ENCODE measurements at regions not wholly inside any gene's neighbourhood (a gene's known extent, or its start where the extent isn't known, plus 50 kb on each side); places are given as distances from the start of the nearest gene placed in this dataset.

DNA sequence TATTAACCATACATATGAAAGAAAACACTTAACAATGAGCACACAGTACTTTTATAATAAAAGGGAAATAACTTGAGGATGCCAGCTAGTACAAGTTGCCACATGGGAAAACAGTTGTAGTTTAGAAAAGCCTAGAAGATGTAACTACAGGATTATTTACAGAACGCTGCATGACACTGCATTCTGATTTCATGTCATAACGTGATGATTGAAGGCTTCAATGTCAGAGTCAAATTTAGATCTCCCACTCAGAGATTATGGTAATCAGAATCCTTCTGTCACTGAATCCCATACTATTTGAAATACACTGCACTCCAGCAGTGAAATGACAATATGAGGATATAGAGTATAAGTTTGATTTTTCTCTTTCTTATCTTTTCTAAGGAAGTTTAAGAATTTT lies 253.9 kb upstream of the LRRN1 start:
- Histone ChIP-seq H2AFZ (ENCODE audit: insufficient read depth, low read depth, low read length, poor library complexity, severe bottlenecking) (no peak overlapping the region), H3K9ac (ENCODE audit: low read length) (no peak overlapping the region), H3K27ac (ENCODE audit: low read length in 2 of 2) (no peak overlapping the region), H3K27me3 (replicated peaks in 1 of 4; ENCODE audit: control extremely low read depth in 1 of 4, control insufficient read depth in 3 of 4, insufficient read depth in 4 of 4, low read length in 3 of 4) (no peaks in the 10 kb centered on the region), H3K4me2 (replicated peaks; ENCODE audit: low read depth, low read length, poor library complexity, severe bottlenecking) (no peak overlapping the region), H3K9me3 (ENCODE audit: control extremely low read depth in 1 of 3, control insufficient read depth in 2 of 3, insufficient read depth in 1 of 3, low read length in 2 of 3) (no peaks in the 10 kb centered on the region), H3K4me1 (ENCODE audit: control insufficient read depth in 2 of 2, insufficient read depth in 2 of 2, low read length in 2 of 2) (no peaks in the 10 kb centered on the region), H3K79me2 (ENCODE audit: control insufficient read depth, insufficient read depth, low read length) (no peaks in the 10 kb centered on the region), H4K20me1 (ENCODE audit: control insufficient read depth, insufficient read depth, low read length, poor library complexity, severe bottlenecking) (no peaks in the 10 kb centered on the region), H3K36me3 (replicated peaks in 1 of 2; ENCODE audit: control extremely low read depth in 1 of 2, control insufficient read depth in 1 of 2, extremely low read depth in 1 of 2, insufficient read depth in 2 of 2, low read length in 1 of 2) (no peaks in the 10 kb centered on the region), H3K4me3 (ENCODE audit: control extremely low read depth in 1 of 5, extremely low read depth in 1 of 5, insufficient read depth in 1 of 5, low read depth in 2 of 5, low read length in 4 of 5) (no peak overlapping the region)
- Mint-ChIP-seq H3K27me3 (no peaks in the 10 kb centered on the region), H3K9me3 (ENCODE audit: insufficient read depth) (peaks cover 2% of the 10 kb centered on the region), H3K4me3 (no peak overlapping the region), H3K27ac (no peak overlapping the region), H3K4me1 (no peaks in the 10 kb centered on the region)
- ChIA-PET CTCF (no interaction called here), POLR2A (no interaction called here)
- DNase-seq (no peak), ATAC-seq (ENCODE audit: low read depth) (no peak)
- TF ChIP-seq EZH2 (IDR thresholded peaks at IDR 0.05; ENCODE audit: borderline replicate concordance, insufficient read depth, low read depth, low read length, poor library complexity, severe bottlenecking): no peak
- TF ChIP-seq, protein P1, sequence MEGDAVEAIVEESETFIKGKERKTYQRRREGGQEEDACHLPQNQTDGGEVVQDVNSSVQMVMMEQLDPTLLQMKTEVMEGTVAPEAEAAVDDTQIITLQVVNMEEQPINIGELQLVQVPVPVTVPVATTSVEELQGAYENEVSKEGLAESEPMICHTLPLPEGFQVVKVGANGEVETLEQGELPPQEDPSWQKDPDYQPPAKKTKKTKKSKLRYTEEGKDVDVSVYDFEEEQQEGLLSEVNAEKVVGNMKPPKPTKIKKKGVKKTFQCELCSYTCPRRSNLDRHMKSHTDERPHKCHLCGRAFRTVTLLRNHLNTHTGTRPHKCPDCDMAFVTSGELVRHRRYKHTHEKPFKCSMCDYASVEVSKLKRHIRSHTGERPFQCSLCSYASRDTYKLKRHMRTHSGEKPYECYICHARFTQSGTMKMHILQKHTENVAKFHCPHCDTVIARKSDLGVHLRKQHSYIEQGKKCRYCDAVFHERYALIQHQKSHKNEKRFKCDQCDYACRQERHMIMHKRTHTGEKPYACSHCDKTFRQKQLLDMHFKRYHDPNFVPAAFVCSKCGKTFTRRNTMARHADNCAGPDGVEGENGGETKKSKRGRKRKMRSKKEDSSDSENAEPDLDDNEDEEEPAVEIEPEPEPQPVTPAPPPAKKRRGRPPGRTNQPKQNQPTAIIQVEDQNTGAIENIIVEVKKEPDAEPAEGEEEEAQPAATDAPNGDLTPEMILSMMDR (IDR thresholded peaks at IDR 0.05): no peak
- intact Hi-C loops (cut with micrococcal nuclease): no loop called here
- WGBS (ENCODE audit: insufficient coverage): 80% methylated on average over 1 of the region's 2 CpGs

DNA sequence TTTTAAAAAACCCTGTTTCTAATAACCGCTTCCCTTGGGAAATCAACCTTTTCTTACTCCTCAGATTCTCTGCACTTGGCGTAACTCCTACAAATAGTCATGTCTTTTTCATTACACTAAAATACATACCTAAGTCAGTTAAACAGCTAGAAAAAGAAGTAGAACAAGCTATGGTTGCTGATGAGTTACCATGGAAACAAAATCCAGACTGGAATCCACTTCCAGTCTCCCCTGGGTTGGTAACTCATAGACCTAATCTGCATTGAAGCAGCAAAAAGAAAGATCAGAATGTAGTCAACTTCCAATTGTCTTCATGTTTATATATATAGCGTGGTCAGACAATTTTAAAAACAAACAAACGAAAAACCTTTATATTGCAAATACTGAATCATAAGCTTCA lies 260.8 kb upstream of the LRRN1 start:
- CTCF ChIA-PET: no interaction called here
- DNase-seq: no peak
- TF ChIP-seq EZH2 (IDR thresholded peaks at IDR 0.05; ENCODE audit: borderline replicate concordance, insufficient read depth, low read depth, low read length, poor library complexity, severe bottlenecking): no peak
- TF ChIP-seq, protein P1 (IDR thresholded peaks at IDR 0.05): no peak

More for the DNA sequence above, 260.8 kb upstream of the LRRN1 start:
- no peaks in the 10 kb centered on the region for H3K27me3 Mint-ChIP-seq
- no peak overlapping the region for H3K27ac Mint-ChIP-seq
- Histone ChIP-seq H3K27ac (ENCODE audit: low read length in 2 of 2) (no peak overlapping the region), H3K4me3 (ENCODE audit: control extremely low read depth in 1 of 5, extremely low read depth in 1 of 5, insufficient read depth in 1 of 5, low read depth in 2 of 5, low read length in 4 of 5) (no peak overlapping the region), H3K27me3 (replicated peaks in 1 of 4; ENCODE audit: control extremely low read depth in 1 of 4, control insufficient read depth in 3 of 4, insufficient read depth in 4 of 4, low read length in 3 of 4) (no peaks in the 10 kb centered on the region), H3K79me2 (ENCODE audit: control insufficient read depth, insufficient read depth, low read length) (no peaks in the 10 kb centered on the region), H4K20me1 (ENCODE audit: control insufficient read depth, insufficient read depth, low read length, poor library complexity, severe bottlenecking) (no peaks in the 10 kb centered on the region), H3K4me2 (replicated peaks; ENCODE audit: low read depth, low read length, poor library complexity, severe bottlenecking) (no peak overlapping the region), H3K36me3 (replicated peaks in 1 of 2; ENCODE audit: control extremely low read depth in 1 of 2, control insufficient read depth in 1 of 2, extremely low read depth in 1 of 2, insufficient read depth in 2 of 2, low read length in 1 of 2) (no peaks in the 10 kb centered on the region), H2AFZ (ENCODE audit: insufficient read depth, low read depth, low read length, poor library complexity, severe bottlenecking) (no peak overlapping the region), H3K9ac (ENCODE audit: low read length) (no peak overlapping the region), H3K9me3 (ENCODE audit: control extremely low read depth in 1 of 3, control insufficient read depth in 2 of 3, insufficient read depth in 1 of 3, low read length in 2 of 3) (peaks cover 0 to 1% (median 0%) of the 10 kb centered on the region in 3 donors), H3K4me1 (ENCODE audit: control insufficient read depth in 2 of 2, insufficient read depth in 2 of 2, low read length in 2 of 2) (no peaks in the 10 kb centered on the region)
- no peaks in the 10 kb centered on the region for H3K4me1 Mint-ChIP-seq
- H3K4me3 Mint-ChIP-seq: no peak overlapping the region
- no CpG with 5 or more reads among the region's 4 CpGs for WGBS (ENCODE audit: insufficient coverage)
- POLR2A ChIA-PET: no interaction called here
- no peaks in the 10 kb centered on the region for H3K9me3 Mint-ChIP-seq (ENCODE audit: insufficient read depth)
- intact Hi-C loops (cut with micrococcal nuclease): no loop called here
- ATAC-seq (ENCODE audit: low read depth): no peak

All from B cell (primary cell).